ENCODE measurements at regions not wholly inside any gene's neighbourhood (a gene's known extent, or its start where the extent isn't known, plus 50 kb on each side); places are given as distances from the start of the nearest gene placed in this dataset.

DNA sequence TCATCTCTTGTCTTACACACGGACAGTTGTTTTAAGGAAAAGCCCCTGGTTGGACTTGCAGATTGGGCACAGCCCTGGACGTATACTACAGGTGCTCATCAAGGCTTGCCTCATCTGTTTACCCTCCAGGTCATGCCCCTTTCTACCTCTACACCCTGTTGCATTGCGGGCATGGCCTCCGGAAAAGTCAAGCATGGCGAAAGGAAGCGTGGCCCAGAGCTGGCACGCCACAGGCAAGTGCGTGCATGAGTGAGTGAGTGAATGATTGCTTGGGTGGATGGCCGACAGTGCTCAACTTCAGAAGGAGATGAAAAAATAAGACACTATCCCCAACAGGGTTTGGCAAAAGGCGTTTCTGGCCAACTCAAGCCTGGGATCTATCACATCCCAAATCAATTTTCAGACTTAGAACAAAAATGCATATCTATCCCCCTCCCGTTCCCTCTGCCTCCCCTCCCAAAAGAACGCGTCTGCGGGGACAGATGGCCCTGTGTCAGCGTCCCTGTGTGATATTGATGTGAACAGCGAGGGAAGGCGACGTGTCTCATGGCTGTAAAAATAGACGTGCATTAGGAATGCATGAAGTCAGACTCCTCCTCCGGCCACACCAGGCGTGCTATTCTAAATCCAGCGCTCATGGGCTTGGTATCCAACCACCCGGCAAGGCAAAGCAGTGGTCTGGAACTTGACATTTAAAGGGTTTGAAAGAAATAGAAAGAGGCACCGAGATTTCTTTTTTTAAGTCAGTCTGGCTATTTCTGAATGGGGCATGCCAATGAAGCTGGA, 96.0 kb downstream of the RPLP1 start:
- H3K4me1 ChIP-seq (ENCODE audit: control insufficient read depth in 5 of 5, insufficient read depth in 5 of 5, low read length in 5 of 5): no peaks in the 10 kb centered on the region
- H3K9me3 ChIP-seq (ENCODE audit: control insufficient read depth in 5 of 5, low read length in 5 of 5): peaks cover 6 to 24% (median 19%) of the 10 kb centered on the region in 5 donors
- no peak overlapping the region for H3K9ac ChIP-seq (ENCODE audit: low read length in 5 of 5)
- H3K4me3 ChIP-seq (ENCODE audit: low read depth in 1 of 5, low read length in 5 of 5): no peak overlapping the region
- H3K36me3 ChIP-seq (ENCODE audit: control insufficient read depth in 5 of 5, insufficient read depth in 5 of 5, low read length in 5 of 5): no peaks in the 10 kb centered on the region
- no peak overlapping the region for H3K27ac ChIP-seq (ENCODE audit: low read depth, low read length)
- peaks cover 0 to 8% (median 3%) of the 10 kb centered on the region in 5 donors for H3K27me3 ChIP-seq (ENCODE audit: control insufficient read depth in 5 of 5, insufficient read depth in 4 of 5, low read length in 5 of 5)

- Histone ChIP-seq H3K9ac (ENCODE audit: low read length in 5 of 5) (no peak overlapping the region), H3K9me3 (ENCODE audit: control insufficient read depth in 5 of 5, low read length in 5 of 5) (peaks cover 6 to 24% (median 19%) of the 10 kb centered on the region in 5 donors), H3K4me3 (ENCODE audit: low read depth in 1 of 5, low read length in 5 of 5) (no peak overlapping the region), H3K4me1 (ENCODE audit: control insufficient read depth in 5 of 5, insufficient read depth in 5 of 5, low read length in 5 of 5) (no peaks in the 10 kb centered on the region), H3K36me3 (ENCODE audit: control insufficient read depth in 5 of 5, insufficient read depth in 5 of 5, low read length in 5 of 5) (no peaks in the 10 kb centered on the region), H3K27ac (ENCODE audit: low read depth, low read length) (no peak overlapping the region), H3K27me3 (ENCODE audit: control insufficient read depth in 5 of 5, insufficient read depth in 4 of 5, low read length in 5 of 5) (peaks cover 0 to 6% (median 3%) of the 10 kb centered on the region in 5 donors)
Measured at GRCh38 chr15:69551391-69552056, 98.9 kb downstream of the RPLP1 start.

DNA sequence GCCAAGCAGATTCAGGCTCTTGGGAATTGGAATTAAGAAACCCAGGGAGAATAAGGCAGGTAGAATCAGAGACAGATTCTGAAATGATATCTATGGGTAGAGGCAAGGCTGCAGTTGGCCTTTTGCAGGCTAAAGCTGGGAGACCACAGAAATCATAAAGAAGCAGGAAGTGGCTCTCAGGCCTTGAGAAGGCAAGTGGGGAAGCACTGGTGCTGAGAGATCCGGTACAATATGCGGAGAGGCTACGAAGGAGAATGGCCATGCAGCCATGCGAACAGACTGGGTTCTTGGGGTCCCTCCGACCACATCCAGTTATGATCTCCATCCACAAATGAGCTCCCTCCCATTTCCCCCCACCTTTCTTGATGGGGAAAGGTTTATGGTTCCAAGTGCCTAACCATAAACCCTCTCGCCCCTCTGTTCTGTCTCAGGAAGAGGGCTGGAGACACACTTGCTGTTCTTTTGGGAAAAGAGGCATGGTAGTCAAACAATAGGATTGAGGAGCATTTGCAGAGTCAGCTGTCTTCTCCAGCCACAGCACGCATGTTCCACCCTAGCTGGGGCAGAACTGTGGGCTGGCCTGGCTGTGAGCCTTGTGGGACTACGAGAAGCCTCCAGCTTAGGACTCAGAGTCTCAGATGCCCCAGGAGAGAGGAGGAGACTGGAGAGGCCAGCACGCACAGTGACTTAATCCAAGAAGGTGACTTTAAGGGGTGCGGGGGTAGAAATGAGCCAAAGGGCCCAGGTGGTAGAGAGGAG, 99.6 kb downstream of the RPLP1 start:
- Histone ChIP-seq H3K27ac (ENCODE audit: low read depth, low read length) (no peak overlapping the region), H3K36me3 (ENCODE audit: control insufficient read depth in 5 of 5, insufficient read depth in 5 of 5, low read length in 5 of 5) (no peaks in the 10 kb centered on the region), H3K4me1 (ENCODE audit: control insufficient read depth in 5 of 5, insufficient read depth in 5 of 5, low read length in 5 of 5) (peaks cover 0 to 5% (median 0%) of the 10 kb centered on the region in 5 donors), H3K4me3 (ENCODE audit: low read depth in 1 of 5, low read length in 5 of 5) (no peak overlapping the region), H3K9ac (ENCODE audit: low read length in 5 of 5) (no peak overlapping the region), H3K9me3 (ENCODE audit: control insufficient read depth in 5 of 5, low read length in 5 of 5) (peaks cover 6 to 24% (median 19%) of the 10 kb centered on the region in 5 donors), H3K27me3 (ENCODE audit: control insufficient read depth in 5 of 5, insufficient read depth in 4 of 5, low read length in 5 of 5) (peaks cover 0 to 6% (median 3%) of the 10 kb centered on the region in 5 donors)

DNA sequence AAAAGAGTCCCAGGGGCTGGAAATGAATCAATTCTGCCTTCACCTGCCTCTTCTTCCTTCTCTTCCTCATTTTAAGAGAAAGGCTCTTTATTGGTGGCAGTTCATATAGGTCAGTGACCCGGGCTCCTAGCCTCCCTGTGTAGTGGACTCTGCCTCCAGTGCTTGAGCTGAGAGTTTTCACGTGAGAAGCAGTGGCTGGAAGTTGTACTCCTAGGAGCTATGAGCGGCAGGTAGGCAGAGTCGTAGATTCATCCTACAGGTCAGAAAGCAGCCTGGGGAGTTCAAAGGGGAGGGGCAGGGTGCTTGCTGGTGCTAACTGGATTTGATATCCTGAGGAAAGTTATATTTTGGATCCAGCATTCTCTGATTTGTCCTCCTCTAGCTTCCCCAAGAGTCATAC, 101.1 kb downstream of the RPLP1 start:
- H3K27me3 ChIP-seq (ENCODE audit: control insufficient read depth in 5 of 5, insufficient read depth in 4 of 5, low read length in 5 of 5): peaks cover 0 to 6% (median 0%) of the 10 kb centered on the region in 5 donors
- H3K9me3 ChIP-seq (ENCODE audit: control insufficient read depth in 5 of 5, low read length in 5 of 5): peaks cover 6 to 24% (median 19%) of the 10 kb centered on the region in 5 donors
- peaks cover 0 to 8% (median 0%) of the 10 kb centered on the region in 5 donors for H3K4me1 ChIP-seq (ENCODE audit: control insufficient read depth in 5 of 5, insufficient read depth in 5 of 5, low read length in 5 of 5)
- H3K9ac ChIP-seq (ENCODE audit: low read length in 5 of 5): no peak overlapping the region
- no peak overlapping the region for H3K4me3 ChIP-seq (ENCODE audit: low read depth in 1 of 5, low read length in 5 of 5)
- no peak overlapping the region for H3K27ac ChIP-seq (ENCODE audit: low read depth, low read length)
- no peaks in the 10 kb centered on the region for H3K36me3 ChIP-seq (ENCODE audit: control insufficient read depth in 5 of 5, insufficient read depth in 5 of 5, low read length in 5 of 5)

DNA sequence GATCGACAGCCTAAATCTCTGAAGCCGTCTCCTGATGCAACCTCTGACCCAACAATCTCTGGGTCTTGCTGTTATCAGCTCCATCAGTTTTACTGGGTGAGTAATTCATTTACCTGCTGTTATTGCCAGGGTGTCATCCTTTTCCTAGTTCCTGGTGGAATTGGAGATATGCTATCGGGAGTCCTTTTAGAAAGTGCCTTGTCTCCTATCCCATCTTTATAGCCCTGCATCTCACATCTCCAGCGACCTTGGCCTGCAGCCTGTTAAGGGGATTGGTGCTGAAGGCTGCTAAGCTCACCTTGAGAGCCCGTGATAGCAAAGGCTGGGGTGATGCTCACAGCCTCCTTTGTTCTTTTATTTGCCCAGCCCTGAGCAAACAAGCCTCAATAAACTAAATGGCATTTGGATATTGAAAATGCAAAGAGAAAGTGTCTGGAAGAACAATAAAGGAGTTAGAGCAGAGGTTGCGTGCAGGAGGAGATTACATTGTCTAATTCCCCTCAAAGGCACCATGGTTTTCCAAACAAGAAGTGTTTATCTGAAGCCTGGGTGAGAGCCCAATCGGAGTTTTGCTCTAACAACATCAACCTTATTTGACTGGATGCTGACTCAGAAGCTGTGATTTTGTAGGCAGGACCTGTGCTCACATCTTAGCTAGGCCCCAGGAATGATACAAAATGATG, 101.8 kb downstream of the RPLP1 start:
- H3K4me1 ChIP-seq (ENCODE audit: control insufficient read depth in 5 of 5, insufficient read depth in 5 of 5, low read length in 5 of 5): peaks cover 0 to 9% (median 0%) of the 10 kb centered on the region in 5 donors
- H3K27me3 ChIP-seq (ENCODE audit: control insufficient read depth in 5 of 5, insufficient read depth in 4 of 5, low read length in 5 of 5): peaks cover 0 to 5% (median 0%) of the 10 kb centered on the region in 5 donors
- no peak overlapping the region for H3K27ac ChIP-seq (ENCODE audit: low read depth, low read length)
- no peak overlapping the region for H3K4me3 ChIP-seq (ENCODE audit: low read depth in 1 of 5, low read length in 5 of 5)
- no peak overlapping the region for H3K9ac ChIP-seq (ENCODE audit: low read length in 5 of 5)
- H3K9me3 ChIP-seq (ENCODE audit: control insufficient read depth in 5 of 5, low read length in 5 of 5): peaks cover 6 to 24% (median 19%) of the 10 kb centered on the region in 5 donors
- no peaks in the 10 kb centered on the region for H3K36me3 ChIP-seq (ENCODE audit: control insufficient read depth in 5 of 5, insufficient read depth in 5 of 5, low read length in 5 of 5)

- Histone ChIP-seq H3K4me1 (ENCODE audit: control insufficient read depth in 5 of 5, insufficient read depth in 5 of 5, low read length in 5 of 5) (peaks cover 0 to 15% (median 0%) of the 10 kb centered on the region in 5 donors), H3K9me3 (ENCODE audit: control insufficient read depth in 5 of 5, low read length in 5 of 5) (peaks cover 6 to 24% (median 19%) of the 10 kb centered on the region in 5 donors), H3K4me3 (ENCODE audit: low read depth in 1 of 5, low read length in 5 of 5) (no peak overlapping the region), H3K27ac (ENCODE audit: low read depth, low read length) (no peak overlapping the region), H3K36me3 (ENCODE audit: control insufficient read depth in 5 of 5, insufficient read depth in 5 of 5, low read length in 5 of 5) (no peaks in the 10 kb centered on the region), H3K9ac (ENCODE audit: low read length in 5 of 5) (no peak overlapping the region), H3K27me3 (ENCODE audit: control insufficient read depth in 5 of 5, insufficient read depth in 4 of 5, low read length in 5 of 5) (no peaks in the 10 kb centered on the region)
Measured at GRCh38 chr15:69555080-69555479, 102.5 kb downstream of the RPLP1 start.

DNA sequence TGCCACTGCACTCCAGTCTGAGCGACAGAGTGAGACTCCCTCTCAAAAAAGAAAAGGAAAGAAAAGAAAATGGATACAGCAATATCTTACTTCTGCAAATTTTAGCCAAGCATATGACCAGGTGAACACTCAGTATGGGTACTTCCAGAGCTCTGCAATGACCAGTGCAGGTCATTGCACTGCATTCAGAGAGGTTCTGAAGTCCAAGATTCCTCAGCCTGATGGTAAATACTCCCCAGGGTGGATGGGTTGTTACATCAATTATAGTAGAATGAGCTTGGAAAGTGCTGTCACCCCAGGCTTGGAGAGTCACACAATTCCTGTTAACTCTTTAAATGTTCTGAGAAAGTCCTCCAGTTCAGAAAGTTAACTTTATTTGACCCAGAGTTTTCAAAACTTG, 103.7 kb downstream of the RPLP1 start:
- H3K4me3 ChIP-seq (ENCODE audit: low read depth in 1 of 5, low read length in 5 of 5): no peak overlapping the region
- no peak overlapping the region for H3K27ac ChIP-seq (ENCODE audit: low read depth, low read length)
- no peaks in the 10 kb centered on the region for H3K36me3 ChIP-seq (ENCODE audit: control insufficient read depth in 5 of 5, insufficient read depth in 5 of 5, low read length in 5 of 5)
- H3K27me3 ChIP-seq (ENCODE audit: control insufficient read depth in 5 of 5, insufficient read depth in 4 of 5, low read length in 5 of 5): peaks cover 0 to 4% (median 0%) of the 10 kb centered on the region in 5 donors
- peaks cover 6 to 17% (median 14%) of the 10 kb centered on the region in 5 donors for H3K9me3 ChIP-seq (ENCODE audit: control insufficient read depth in 5 of 5, low read length in 5 of 5)
- peaks cover 0 to 15% (median 0%) of the 10 kb centered on the region in 5 donors for H3K4me1 ChIP-seq (ENCODE audit: control insufficient read depth in 5 of 5, insufficient read depth in 5 of 5, low read length in 5 of 5)
- H3K9ac ChIP-seq (ENCODE audit: low read length in 5 of 5): no peak overlapping the region

GRCh38 chr15:69557020-69557706, 104.5 kb downstream of the RPLP1 start:
- Histone ChIP-seq H3K4me3 (ENCODE audit: low read depth in 1 of 5, low read length in 5 of 5) (no peak overlapping the region), H3K9ac (ENCODE audit: low read length in 5 of 5) (no peak overlapping the region), H3K9me3 (ENCODE audit: control insufficient read depth in 5 of 5, low read length in 5 of 5) (peaks cover under 1 to 9% (median 6%) of the 10 kb centered on the region in 5 donors), H3K4me1 (ENCODE audit: control insufficient read depth in 5 of 5, insufficient read depth in 5 of 5, low read length in 5 of 5) (peaks cover 0 to 15% (median 0%) of the 10 kb centered on the region in 5 donors), H3K27me3 (ENCODE audit: control insufficient read depth in 5 of 5, insufficient read depth in 4 of 5, low read length in 5 of 5) (peaks cover 0 to 4% (median 0%) of the 10 kb centered on the region in 5 donors), H3K36me3 (ENCODE audit: control insufficient read depth in 5 of 5, insufficient read depth in 5 of 5, low read length in 5 of 5) (no peaks in the 10 kb centered on the region), H3K27ac (ENCODE audit: low read depth, low read length) (no peak overlapping the region)
